ENCODE measurements at regions not wholly inside any gene's neighbourhood (a gene's known extent, or its start where the extent isn't known, plus 50 kb on each side); places are given as distances from the start of the nearest gene placed in this dataset.

- Histone ChIP-seq H3K4me1 (replicated peaks in 1 of 4; ENCODE audit: control insufficient read depth in 3 of 4, insufficient read depth in 4 of 4, low read length in 3 of 4) (no peaks in the 10 kb centered on the region), H3K56ac (replicated peaks; ENCODE audit: insufficient read length, low read depth, low read length) (no peak overlapping the region), H3K23ac (ENCODE audit: insufficient read length) (no peak overlapping the region), H3K9me3 (ENCODE audit: insufficient read depth in 2 of 2, low read depth in 1 of 2, low read length in 1 of 2) (no peaks in the 10 kb centered on the region), H3K14ac (ENCODE audit: insufficient read length) (no peak overlapping the region), H4K20me1 (replicated peaks in 1 of 2; ENCODE audit: control insufficient read depth in 1 of 2, insufficient read depth in 2 of 2, low read length in 2 of 2) (no peaks in the 10 kb centered on the region), H3K18ac (ENCODE audit: extremely low read depth, low read length) (no peak overlapping the region), H3K27me3 (replicated peaks in 1 of 4; ENCODE audit: control insufficient read depth in 3 of 4, extremely low read depth in 1 of 4, insufficient read depth in 3 of 4, low read length in 3 of 4) (no peaks in the 10 kb centered on the region), H4K5ac (ENCODE audit: insufficient read length, low read depth, low read length) (no peak overlapping the region), H4K8ac (ENCODE audit: extremely low read depth, insufficient read depth, low read length) (no peak overlapping the region), H3K4ac (replicated peaks; ENCODE audit: insufficient read length, low read depth, low read length) (no peak overlapping the region), H3K9ac (replicated peaks in 1 of 4; ENCODE audit: extremely low read depth in 1 of 4, low read depth in 3 of 4, low read length in 3 of 4) (no peak overlapping the region), H2BK15ac (ENCODE audit: low read length) (no peak overlapping the region), H3K23me2 (ENCODE audit: low read depth, low read length) (no peaks in the 10 kb centered on the region), H2AK5ac (ENCODE audit: low read depth, low read length) (no peak overlapping the region), H4K91ac (replicated peaks; ENCODE audit: insufficient read length, low read length) (no peak overlapping the region), H3K27ac (ENCODE audit: low read depth, low read length) (no peak overlapping the region), H3K79me2 (ENCODE audit: control insufficient read depth in 1 of 2, insufficient read depth in 2 of 2, low read length in 2 of 2) (no peaks in the 10 kb centered on the region), H3K79me1 (ENCODE audit: low read depth, low read length) (no peaks in the 10 kb centered on the region), H2BK120ac (replicated peaks; ENCODE audit: low read depth, low read length) (no peak overlapping the region), H2BK5ac (ENCODE audit: low read depth, low read length) (no peak overlapping the region), H3K4me2 (ENCODE audit: insufficient read depth in 1 of 2, low read depth in 2 of 2, low read length in 2 of 2) (no peak overlapping the region), H3K4me3 (ENCODE audit: extremely low read depth in 1 of 4, insufficient read depth in 2 of 4, low read depth in 3 of 4, low read length in 4 of 4) (no peak overlapping the region), H3K36me3 (ENCODE audit: control insufficient read depth in 2 of 4, insufficient read depth in 4 of 4, low read length in 3 of 4) (no peaks in the 10 kb centered on the region), H2AFZ (ENCODE audit: low read length) (no peak overlapping the region), H2BK12ac (ENCODE audit: low read depth, low read length) (no peak overlapping the region), H2BK20ac (ENCODE audit: low read length) (no peak overlapping the region)
- TF ChIP-seq JUND (IDR thresholded peaks at IDR 0.05; ENCODE audit: low read length) = no peak
- no peak for TF ChIP-seq POLR2A (IDR thresholded peaks at IDR 0.05; ENCODE audit: control extremely low read depth in 1 of 2, low read depth in 2 of 2, low read length in 2 of 2)
- no peak for TF ChIP-seq CTCF (IDR thresholded peaks at IDR 0.05; ENCODE audit: control extremely low read depth in 1 of 3, insufficient read depth in 1 of 3, low read depth in 1 of 3, low read length in 3 of 3)
- TF ChIP-seq CTBP2 (IDR thresholded peaks at IDR 0.05; ENCODE audit: borderline replicate concordance, insufficient read depth, insufficient read length, low read length) = no peak
- WGBS, 2 experiments (ENCODE audit: extremely low coverage in 1 of 2, insufficient coverage in 1 of 2, insufficient read length in 1 of 2, insufficient replicate concordance in 2 of 2, low coverage in 1 of 2, low lambda C conversion rate in 2 of 2, missing lambda C conversion rate in 1 of 2) = 88% methylated on average over 2 of the region's 2 CpGs; no CpG with 5 or more reads in 1 of the 2 experiments
- ChIA-PET CTCF (ENCODE audit: partially characterized antibody) (no interaction called here), POLR2A (ENCODE audit: partially characterized antibody) (no interaction called here)
- FAIRE-seq (no peak), DNase-seq (ENCODE audit: low read depth in 1 of 2, low spot score in 2 of 2) (no peak)
Measured at GRCh38 chr15:95520511-95520910, 810.0 kb upstream of the NR2F2 start.

Data from H1 (cell line).